Right atrium auricular region (tissue), 2 donors: ENCODE measurements at regions not wholly inside any gene's neighbourhood (a gene's known extent, or its start where the extent isn't known, plus 50 kb on each side); places are given as distances from the start of the nearest gene placed in this dataset.

Experiments used
- DNase-seq: peaks from one replicate; pipeline ENCODE4 v3.0.0-alpha.2; 2019; ENCODE audit warnings: low spot score
- H3K27ac ChIP-seq, 2 donors: fragments of 200-600 bp; sonication (generic); 1 replicate in 1 of 2; 2 replicates in 1 of 2; pipeline ENCODE4 v1.5.1; 2016 to 2019
- H3K27me3 ChIP-seq, 2 donors: fragments of 200-600 bp; sonication (generic); one replicate each; pipeline versions ENCODE4 v1.5.1 to v1.6.0; 2017 to 2019
- H3K36me3 ChIP-seq: fragments of 200-600 bp; sonication (generic); one replicate; pipeline ENCODE4 v1.5.1; 2016
- H3K4me1 ChIP-seq, 2 donors: fragments of 200-600 bp; sonication (generic); one replicate each; pipeline versions ENCODE4 v1.5.1 to v1.6.0; 2017 to 2019
- H3K4me3 ChIP-seq, 2 donors: fragments of 200-600 bp; sonication (generic); 1 replicate in 1 of 2; 2 replicates in 1 of 2; pipeline ENCODE4 v1.5.1; 2017 to 2019; ENCODE audit warnings: mild to moderate bottlenecking in 1 of 2, moderate library complexity in 1 of 2
- H3K9me3 ChIP-seq, 2 donors: fragments of 200-600 bp; sonication (generic); one replicate each; pipeline ENCODE4 v1.5.1; 2019
- TF ChIP-seq, protein P1 (sequence below), 2 donors: fragments of 200-600 bp; sonication (generic); IDR thresholded peaks; one replicate each; pipeline ENCODE4 v1.5.1; 2019; ENCODE audit warnings: antibody characterized with exemption in 2 of 2

DNA sequence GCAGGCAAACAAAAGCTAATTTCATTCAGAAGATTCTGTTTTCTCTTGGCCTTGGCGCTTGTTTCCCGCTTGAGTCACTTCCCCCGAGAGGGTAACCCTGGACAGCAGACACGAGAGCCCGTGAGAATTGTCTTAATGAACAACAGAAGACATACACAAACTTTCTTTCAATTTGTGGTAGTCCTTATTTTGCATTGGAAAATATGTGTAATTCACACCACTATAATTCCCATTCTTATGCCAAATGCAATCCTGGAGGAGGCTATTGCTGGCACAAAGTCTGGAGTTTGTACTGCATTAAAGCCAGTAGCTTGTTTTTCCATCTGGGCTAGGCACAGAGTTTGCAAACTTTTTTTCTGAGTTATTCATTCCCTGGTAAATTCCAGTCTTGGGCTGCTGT, 109.8 kb upstream of the IVNS1ABP start:
- H3K4me3 ChIP-seq = no peak overlapping the region
- peak overlapping the region; percentile 25 to 59 for H3K27ac ChIP-seq

DNA sequence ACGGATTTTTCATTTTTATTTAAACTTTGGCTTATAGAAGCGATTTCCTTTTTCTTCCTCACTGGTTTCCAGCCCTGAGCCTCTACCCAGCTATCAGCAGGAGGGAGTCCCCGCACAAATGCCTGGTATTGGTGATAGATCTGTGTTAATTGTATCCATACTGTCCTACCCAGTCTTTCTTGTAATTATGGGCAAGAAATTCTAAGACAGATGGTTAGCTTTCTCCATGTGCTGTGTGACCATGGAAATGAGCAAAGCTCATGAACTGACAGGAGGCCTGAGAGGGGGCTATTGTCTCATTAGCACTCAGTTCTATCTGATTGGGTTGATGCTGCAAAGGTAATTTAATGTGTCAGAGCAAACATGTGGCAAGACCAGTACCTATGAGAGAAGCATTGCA, 108.1 kb upstream of the IVNS1ABP start:
- no peaks in the 10 kb centered on the region for H3K27me3 ChIP-seq
- H3K4me3 ChIP-seq = no peak overlapping the region
- no peak for DNase-seq
- TF ChIP-seq, protein P1, sequence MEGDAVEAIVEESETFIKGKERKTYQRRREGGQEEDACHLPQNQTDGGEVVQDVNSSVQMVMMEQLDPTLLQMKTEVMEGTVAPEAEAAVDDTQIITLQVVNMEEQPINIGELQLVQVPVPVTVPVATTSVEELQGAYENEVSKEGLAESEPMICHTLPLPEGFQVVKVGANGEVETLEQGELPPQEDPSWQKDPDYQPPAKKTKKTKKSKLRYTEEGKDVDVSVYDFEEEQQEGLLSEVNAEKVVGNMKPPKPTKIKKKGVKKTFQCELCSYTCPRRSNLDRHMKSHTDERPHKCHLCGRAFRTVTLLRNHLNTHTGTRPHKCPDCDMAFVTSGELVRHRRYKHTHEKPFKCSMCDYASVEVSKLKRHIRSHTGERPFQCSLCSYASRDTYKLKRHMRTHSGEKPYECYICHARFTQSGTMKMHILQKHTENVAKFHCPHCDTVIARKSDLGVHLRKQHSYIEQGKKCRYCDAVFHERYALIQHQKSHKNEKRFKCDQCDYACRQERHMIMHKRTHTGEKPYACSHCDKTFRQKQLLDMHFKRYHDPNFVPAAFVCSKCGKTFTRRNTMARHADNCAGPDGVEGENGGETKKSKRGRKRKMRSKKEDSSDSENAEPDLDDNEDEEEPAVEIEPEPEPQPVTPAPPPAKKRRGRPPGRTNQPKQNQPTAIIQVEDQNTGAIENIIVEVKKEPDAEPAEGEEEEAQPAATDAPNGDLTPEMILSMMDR (IDR thresholded peaks at IDR 0.05) = no peak
- no peaks in the 10 kb centered on the region for H3K36me3 ChIP-seq
- peaks cover 0 to 10% of the 10 kb centered on the region in 2 donors for H3K4me1 ChIP-seq
- no peaks in the 10 kb centered on the region for H3K9me3 ChIP-seq
- no peak overlapping the region for H3K27ac ChIP-seq

More for the DNA sequence above, 109.8 kb upstream of the IVNS1ABP start:
- TF ChIP-seq, protein P1 (IDR thresholded peaks at IDR 0.05) = peak in 1 of 2 donors; percentile 17
- DNase-seq = no peak
- Histone ChIP-seq H3K36me3 (no peaks in the 10 kb centered on the region), H3K9me3 (no peaks in the 10 kb centered on the region), H3K4me1 (peaks cover 0 to 10% of the 10 kb centered on the region in 2 donors), H3K27me3 (no peaks in the 10 kb centered on the region)

DNA sequence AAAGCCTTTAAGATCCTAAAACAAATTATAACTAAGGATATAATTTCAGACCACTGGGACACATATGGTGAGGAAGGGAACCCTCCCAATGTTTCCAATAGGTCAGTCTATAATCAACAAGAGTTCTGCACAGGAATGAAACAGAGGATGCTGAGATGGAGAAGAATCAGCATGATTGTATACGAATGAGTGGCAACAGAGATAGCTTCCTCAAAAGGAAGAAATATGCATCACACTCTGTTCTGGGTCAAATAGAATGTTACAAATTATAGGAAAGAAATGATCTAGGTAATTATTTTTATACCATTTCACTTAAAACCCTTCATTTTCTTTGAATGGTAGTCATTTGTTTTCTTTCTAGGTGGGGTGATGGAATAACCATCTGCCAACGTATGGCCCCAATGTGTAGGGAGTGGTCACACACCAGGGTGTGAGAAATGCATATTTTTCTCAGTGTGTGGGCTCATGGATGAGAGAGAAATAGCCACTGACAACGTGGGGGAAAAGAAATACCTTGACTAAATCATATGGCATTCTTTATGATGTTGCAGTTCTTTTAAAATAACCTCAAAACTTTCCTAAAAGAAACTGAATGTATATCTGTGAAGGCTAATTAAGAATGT, 104.6 kb upstream of the IVNS1ABP start:
- TF ChIP-seq, protein P1 (IDR thresholded peaks at IDR 0.05) = no peak
- DNase-seq = no peak
- no peak overlapping the region for H3K27ac ChIP-seq

DNA sequence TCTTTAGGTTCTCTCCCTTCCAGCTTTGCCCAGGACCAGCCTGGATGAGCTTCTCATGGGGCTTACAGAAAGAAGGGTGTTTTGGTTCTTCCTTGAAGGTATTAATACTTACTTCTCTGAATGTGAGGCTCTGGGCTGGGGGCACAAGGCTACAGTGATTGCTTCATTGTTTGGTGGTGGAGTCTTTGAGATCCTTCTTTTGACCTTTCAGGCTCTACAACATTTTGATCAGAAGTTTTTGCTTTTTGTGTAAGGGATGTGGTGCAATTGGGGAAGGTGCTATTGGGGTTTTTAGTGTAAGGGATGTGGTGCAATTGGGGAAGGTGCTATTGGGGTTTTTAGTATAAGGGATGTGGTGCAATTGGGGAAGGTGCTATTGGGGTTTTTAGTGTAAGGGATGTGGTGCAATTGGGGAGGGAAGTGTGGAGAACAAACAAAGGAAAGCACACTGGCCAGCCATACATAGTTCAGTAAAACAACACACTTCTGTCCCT, 103.6 kb upstream of the IVNS1ABP start:
- Histone ChIP-seq H3K9me3 (no peaks in the 10 kb centered on the region), H3K27ac (no peak overlapping the region), H3K4me3 (no peak overlapping the region), H3K36me3 (no peaks in the 10 kb centered on the region), H3K27me3 (no peaks in the 10 kb centered on the region), H3K4me1 (no peaks in the 10 kb centered on the region)
- TF ChIP-seq, protein P1 (IDR thresholded peaks at IDR 0.05) = no peak
- DNase-seq = no peak

More for the DNA sequence above, 104.6 kb upstream of the IVNS1ABP start:
- no peak overlapping the region for H3K4me3 ChIP-seq
- no peaks in the 10 kb centered on the region for H3K27me3 ChIP-seq
- no peaks in the 10 kb centered on the region for H3K9me3 ChIP-seq
- H3K4me1 ChIP-seq = no peaks in the 10 kb centered on the region
- H3K36me3 ChIP-seq = no peaks in the 10 kb centered on the region

DNA sequence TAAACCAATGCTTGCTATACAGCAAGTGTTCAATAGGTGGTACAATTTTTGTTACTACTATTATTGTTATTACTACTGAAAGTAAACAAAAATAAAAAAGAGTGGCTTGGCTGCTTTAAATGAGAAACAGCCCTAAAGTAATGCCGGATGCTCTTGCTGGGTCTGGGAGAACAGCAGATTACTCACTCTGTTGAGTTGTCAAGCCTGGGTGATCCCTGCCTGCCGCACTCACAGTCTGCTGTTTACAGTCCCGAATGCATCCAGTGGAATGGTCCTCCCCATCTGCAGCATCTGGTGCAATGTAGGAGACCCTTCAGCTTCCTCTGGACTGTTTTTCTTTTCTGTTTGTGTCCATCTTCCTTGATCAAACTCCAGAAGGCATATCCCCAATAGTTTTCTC, 102.7 kb upstream of the IVNS1ABP start:
- TF ChIP-seq, protein P1 (IDR thresholded peaks at IDR 0.05) = no peak
- Histone ChIP-seq H3K4me3 (no peak overlapping the region), H3K27ac (no peak overlapping the region), H3K36me3 (no peaks in the 10 kb centered on the region), H3K9me3 (no peaks in the 10 kb centered on the region), H3K27me3 (no peaks in the 10 kb centered on the region), H3K4me1 (no peaks in the 10 kb centered on the region)
- no peak for DNase-seq

DNA sequence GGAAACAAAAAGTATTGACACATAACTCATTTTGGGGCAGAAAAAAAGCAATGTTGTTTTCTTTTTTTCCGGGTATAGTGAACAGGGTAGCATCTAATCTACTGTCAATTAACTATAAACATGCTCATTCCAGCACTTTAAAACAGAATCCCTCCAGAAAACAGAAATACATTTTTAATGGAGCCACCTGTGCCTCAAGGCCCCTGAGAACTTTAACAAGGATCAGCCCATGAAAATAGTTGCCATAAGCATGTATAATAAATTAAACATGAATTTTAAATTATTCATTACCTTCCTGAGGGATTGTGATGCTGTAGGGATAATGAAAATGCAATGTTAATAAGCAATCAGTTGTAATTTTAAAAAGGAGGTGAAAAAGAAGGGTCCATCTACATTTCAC, 101.4 kb upstream of the IVNS1ABP start:
- DNase-seq = no peak
- TF ChIP-seq, protein P1 (IDR thresholded peaks at IDR 0.05) = no peak
- H3K27ac ChIP-seq = no peak overlapping the region
- no peaks in the 10 kb centered on the region for H3K27me3 ChIP-seq
- no peak overlapping the region for H3K4me3 ChIP-seq
- H3K4me1 ChIP-seq = no peaks in the 10 kb centered on the region
- no peaks in the 10 kb centered on the region for H3K9me3 ChIP-seq
- H3K36me3 ChIP-seq = no peaks in the 10 kb centered on the region
